Mesenchymal stem cell (in vitro differentiated cells and primary cell): ENCODE measurements at regions not wholly inside any gene's neighbourhood (a gene's known extent, or its start where the extent isn't known, plus 50 kb on each side); places are given as distances from the start of the nearest gene placed in this dataset.

Source experiments
- DNase-seq: peaks from one replicate; pipeline ENCODE4 v3.0.0-alpha.2; 2013
- H2AFZ ChIP-seq: one replicate; pipeline ENCODE4 v1.6.1; 2013; ENCODE audit warnings: low read depth, mild to moderate bottlenecking, control low read depth, inconsistent platforms, low read length, moderate library complexity
- H2AK5ac ChIP-seq: 2 replicates; pipeline ENCODE4 v1.6.1; 2013; ENCODE audit warnings: low read length, moderate library complexity, mild to moderate bottlenecking, inconsistent platforms; ENCODE audit not compliant: severe bottlenecking
- H2BK120ac ChIP-seq: one replicate; pipeline ENCODE4 v1.6.1; 2013; ENCODE audit warnings: low read depth, mild to moderate bottlenecking, inconsistent platforms, low read length, moderate library complexity
- H2BK12ac ChIP-seq, 2 experiments: one replicate each; pipeline ENCODE4 v1.6.1; 2013; ENCODE audit warnings: inconsistent platforms in 2 of 2, low read length in 2 of 2, mild to moderate bottlenecking in 2 of 2, moderate library complexity in 2 of 2, control low read depth in 1 of 2
- H2BK15ac ChIP-seq: one replicate; pipeline ENCODE4 v1.6.1; 2013; ENCODE audit warnings: mild to moderate bottlenecking, low read depth, inconsistent platforms; ENCODE audit not compliant: poor library complexity, severe bottlenecking
- H2BK5ac ChIP-seq: 2 replicates; pipeline ENCODE4 v1.6.1; 2013; ENCODE audit warnings: low read depth, mild to moderate bottlenecking, low read length, control low read depth, inconsistent platforms; ENCODE audit not compliant: poor library complexity, severe bottlenecking
- H3K14ac ChIP-seq, 2 experiments: one replicate each; pipeline ENCODE4 v1.6.1; 2013; ENCODE audit warnings: inconsistent platforms in 2 of 2, low read length in 2 of 2, control low read depth in 1 of 2, mild to moderate bottlenecking in 1 of 2, moderate library complexity in 1 of 2
- H3K18ac ChIP-seq, 2 experiments: one replicate each; pipeline ENCODE4 v1.6.1; 2013; ENCODE audit warnings: inconsistent platforms in 2 of 2, low read length in 2 of 2, control low read depth in 1 of 2, low read depth in 1 of 2, mild to moderate bottlenecking in 1 of 2
- H3K23ac ChIP-seq, 2 experiments: one replicate each; pipeline ENCODE4 v1.6.1; 2013; ENCODE audit warnings: inconsistent platforms in 2 of 2, low read length in 2 of 2, mild to moderate bottlenecking in 2 of 2, moderate library complexity in 2 of 2, control low read depth in 1 of 2
- H3K27ac ChIP-seq: 2 replicates; pipeline ENCODE4 v1.5.1; 2013; ENCODE audit warnings: mild to moderate bottlenecking, moderate library complexity, low read length, control low read depth, inconsistent platforms; ENCODE audit not compliant: poor library complexity, severe bottlenecking
- H3K27me3 ChIP-seq, 2 experiments: 2 replicates each; pipeline versions ENCODE4 v1.6.1 to v1.7.0; 2013; ENCODE audit warnings: low read length in 2 of 2, mild to moderate bottlenecking in 2 of 2, moderate library complexity in 2 of 2, control low read depth in 1 of 2, inconsistent platforms in 1 of 2; ENCODE audit not compliant: control insufficient read depth in 1 of 2, insufficient read depth in 1 of 2
- H3K36me3 ChIP-seq, 2 experiments: 2 replicates each; pipeline versions ENCODE4 v1.6.1 to v1.7.0; 2013; ENCODE audit warnings: low read length in 2 of 2, control low read depth in 1 of 2, inconsistent platforms in 1 of 2, low read depth in 1 of 2, mild to moderate bottlenecking in 1 of 2; ENCODE audit not compliant: insufficient read depth in 2 of 2, control insufficient read depth in 1 of 2
- H3K4ac ChIP-seq, 2 experiments: one replicate each; pipeline ENCODE4 v1.6.1; 2013; ENCODE audit warnings: inconsistent platforms in 2 of 2, low read length in 2 of 2, mild to moderate bottlenecking in 2 of 2, moderate library complexity in 2 of 2, control low read depth in 1 of 2, low read depth in 1 of 2
- H3K4me1 ChIP-seq: 2 replicates; pipeline ENCODE4 v1.6.1; 2013; ENCODE audit warnings: low read depth, low read length, control low read depth; ENCODE audit not compliant: control insufficient read depth, insufficient read depth
- H3K4me2 ChIP-seq: 2 replicates; pipeline ENCODE4 v1.6.1; 2013; ENCODE audit warnings: low read length, mild to moderate bottlenecking, inconsistent platforms; ENCODE audit not compliant: poor library complexity, severe bottlenecking
- H3K4me3 ChIP-seq, 2 experiments: 2 replicates each; pipeline versions ENCODE4 v1.5.1 to v1.7.0; 2013; ENCODE audit warnings: low read length in 2 of 2, mild to moderate bottlenecking in 2 of 2, control low read depth in 1 of 2, low read depth in 1 of 2; ENCODE audit not compliant: insufficient read depth in 1 of 2
- H3K79me1 ChIP-seq: replicated peaks from 2 replicates; pipeline ENCODE4 v1.6.1; 2013; ENCODE audit warnings: mild to moderate bottlenecking, control low read depth, low read length, inconsistent platforms; ENCODE audit not compliant: poor library complexity, severe bottlenecking
- H3K9ac ChIP-seq: 2 replicates; pipeline ENCODE4 v1.7.0; 2013; ENCODE audit warnings: mild to moderate bottlenecking, low read length, moderate library complexity
- H3K9me3 ChIP-seq: 2 replicates; pipeline ENCODE4 v1.7.0; 2013; ENCODE audit warnings: mild to moderate bottlenecking, low read length; ENCODE audit not compliant: control insufficient read depth
- H4K8ac ChIP-seq: one replicate; pipeline ENCODE4 v1.6.1; 2013; ENCODE audit warnings: inconsistent platforms, mild to moderate bottlenecking, low read length, moderate library complexity
- H4K91ac ChIP-seq: one replicate; pipeline ENCODE4 v1.6.1; 2013; ENCODE audit warnings: mild to moderate bottlenecking, low read length, inconsistent platforms
- WGBS: methylation state at CpG from one replicate; pipeline ENCODE4 v1.1.7; 2013; ENCODE audit warnings: mixed read lengths; 5-methylcytosine and 5-hydroxymethylcytosine counted together

- no peak overlapping the region for H3K18ac ChIP-seq
- no peaks in the 10 kb centered on the region for H3K27me3 ChIP-seq
- DNase-seq, result no peak
- no peak overlapping the region for H4K8ac ChIP-seq
- H4K91ac ChIP-seq, result no peak overlapping the region
- WGBS, result 76% methylated on average over 1 of the region's 1 CpG
- no peak overlapping the region for H2BK5ac ChIP-seq
- no peak overlapping the region for H3K14ac ChIP-seq
- no peak overlapping the region for H3K9ac ChIP-seq
- no peak overlapping the region for H3K4ac ChIP-seq
- no peaks in the 10 kb centered on the region for H3K4me1 ChIP-seq
- no peak overlapping the region for H2BK12ac ChIP-seq
- no peak overlapping the region for H3K27ac ChIP-seq
- no peaks in the 10 kb centered on the region for H3K79me1 ChIP-seq
- no peak overlapping the region for H3K4me3 ChIP-seq
- H3K4me2 ChIP-seq, result no peak overlapping the region
- no peak overlapping the region for H2AK5ac ChIP-seq
- H2AFZ ChIP-seq, result no peak overlapping the region
- peaks cover 11% of the 10 kb centered on the region for H3K9me3 ChIP-seq
- H2BK120ac ChIP-seq, result no peak overlapping the region
- H3K23ac ChIP-seq, result no peak overlapping the region
- no peaks in the 10 kb centered on the region for H3K36me3 ChIP-seq
- H2BK15ac ChIP-seq, result no peak overlapping the region
Observed at GRCh38 chr22:47784991-47785390, 1022.5 kb downstream of the TBC1D22A start.

- no peak overlapping the region for H3K18ac ChIP-seq
- no peak for DNase-seq
- 33% methylated on average over 4 of the region's 4 CpGs for WGBS
Observed at GRCh38 chr22:47784367-47784983, 1022.0 kb downstream of the TBC1D22A start.

GRCh38 chr22:47783433-47784366 is 1021.2 kb downstream of the TBC1D22A start:
- Histone ChIP-seq H3K27me3 (no peaks in the 10 kb centered on the region), H3K18ac (no peak overlapping the region), H3K23ac (no peak overlapping the region), H4K91ac (no peak overlapping the region), H3K14ac (no peak overlapping the region), H3K79me1 (no peaks in the 10 kb centered on the region), H3K4me1 (no peaks in the 10 kb centered on the region), H2AK5ac (no peak overlapping the region), H2AFZ (no peak overlapping the region), H4K8ac (no peak overlapping the region), H3K9ac (no peak overlapping the region), H2BK15ac (no peak overlapping the region), H2BK5ac (no peak overlapping the region), H3K9me3 (peaks cover 11% of the 10 kb centered on the region), H3K36me3 (no peaks in the 10 kb centered on the region), H2BK12ac (no peak overlapping the region), H3K4me2 (no peak overlapping the region), H3K4ac (no peak overlapping the region), H3K27ac (no peak overlapping the region), H2BK120ac (no peak overlapping the region), H3K4me3 (no peak overlapping the region)
- 74% methylated on average over 16 of the region's 20 CpGs for WGBS
- DNase-seq, result no peak

More at GRCh38 chr22:47784367-47784983, 1022.0 kb downstream of the TBC1D22A start:
- H4K8ac ChIP-seq, result no peak overlapping the region
- no peak overlapping the region for H3K27ac ChIP-seq
- no peaks in the 10 kb centered on the region for H3K79me1 ChIP-seq
- no peak overlapping the region for H3K14ac ChIP-seq
- H2BK120ac ChIP-seq, result no peak overlapping the region
- H4K91ac ChIP-seq, result no peak overlapping the region
- H2AK5ac ChIP-seq, result no peak overlapping the region
- H3K4me1 ChIP-seq, result no peaks in the 10 kb centered on the region
- no peak overlapping the region for H2AFZ ChIP-seq
- H3K27me3 ChIP-seq, result no peaks in the 10 kb centered on the region
- no peak overlapping the region for H2BK5ac ChIP-seq
- no peak overlapping the region for H3K9ac ChIP-seq
- H2BK15ac ChIP-seq, result no peak overlapping the region
- H3K4me2 ChIP-seq, result no peak overlapping the region
- H3K4ac ChIP-seq, result no peak overlapping the region
- H3K23ac ChIP-seq, result no peak overlapping the region
- no peaks in the 10 kb centered on the region for H3K36me3 ChIP-seq
- no peak overlapping the region for H3K4me3 ChIP-seq
- H2BK12ac ChIP-seq, result no peak overlapping the region
- peaks cover 11% of the 10 kb centered on the region for H3K9me3 ChIP-seq

- no peak overlapping the region for H3K14ac ChIP-seq
- no peak overlapping the region for H3K9ac ChIP-seq
- H3K27ac ChIP-seq, result no peak overlapping the region
- peaks cover 11% of the 10 kb centered on the region for H3K9me3 ChIP-seq
- H4K8ac ChIP-seq, result no peak overlapping the region
- no peak overlapping the region for H2BK12ac ChIP-seq
- H2BK15ac ChIP-seq, result no peak overlapping the region
- H3K4me2 ChIP-seq, result no peak overlapping the region
- no peak overlapping the region for H3K18ac ChIP-seq
- WGBS, result 66% methylated on average over 15 of the region's 15 CpGs
- H3K79me1 ChIP-seq, result no peaks in the 10 kb centered on the region
- no peak overlapping the region for H2BK120ac ChIP-seq
- no peaks in the 10 kb centered on the region for H3K27me3 ChIP-seq
- H3K4ac ChIP-seq, result no peak overlapping the region
- H2BK5ac ChIP-seq, result no peak overlapping the region
- no peak overlapping the region for H3K4me3 ChIP-seq
- H4K91ac ChIP-seq, result no peak overlapping the region
- H2AK5ac ChIP-seq, result no peak overlapping the region
- no peak overlapping the region for H2AFZ ChIP-seq
- no peak overlapping the region for H3K23ac ChIP-seq
- no peaks in the 10 kb centered on the region for H3K4me1 ChIP-seq
- DNase-seq, result no peak
- H3K36me3 ChIP-seq, result no peaks in the 10 kb centered on the region
Observed at GRCh38 chr22:47782328-47783075, 1020.1 kb downstream of the TBC1D22A start.
